GM23338 (cell line): ENCODE measurements at regions not wholly inside any gene's neighbourhood (a gene's known extent, or its start where the extent isn't known, plus 50 kb on each side); places are given as distances from the start of the nearest gene placed in this dataset.

ENCODE experiments used
- ATAC-seq: fragments of 200-7000 bp; cut with Tn5 transposase; 3 replicates; pipeline ENCODE4 v1.9.1; 2020
- DNase-seq: peaks from one replicate; pipeline ENCODE4 v3.0.0-alpha.2; 2015; ENCODE audit warnings: low spot score
- H2AFZ ChIP-seq: fragments of 200-600 bp; sonication (generic); 2 replicates; pipeline ENCODE4 v1.8.0; 2016; ENCODE audit warnings: antibody characterized with exemption, mild to moderate bottlenecking, moderate library complexity
- H3F3A ChIP-seq: fragments of 200-600 bp; sonication (generic); replicated peaks from 2 replicates; pipeline ENCODE4 v1.8.0; 2017; ENCODE audit warnings: antibody characterized with exemption, mixed run types, low read depth
- H3K27ac ChIP-seq: fragments of 200-600 bp; sonication (generic); 2 replicates; pipeline ENCODE4 v1.6.1; 2016; ENCODE audit warnings: low read depth
- H3K27me3 ChIP-seq: fragments of 200-600 bp; sonication (generic); 2 replicates; pipeline ENCODE4 v1.8.0; 2016; ENCODE audit warnings: mild to moderate bottlenecking, mixed run types, moderate library complexity; ENCODE audit not compliant: insufficient read depth
- H3K36me3 ChIP-seq: fragments of 200-600 bp; sonication (generic); 2 replicates; pipeline ENCODE4 v1.8.0; 2016; ENCODE audit warnings: mild to moderate bottlenecking; ENCODE audit not compliant: insufficient read depth
- H3K4me1 ChIP-seq: fragments of 200-600 bp; sonication (generic); 2 replicates; pipeline ENCODE4 v1.8.0; 2016; ENCODE audit warnings: mild to moderate bottlenecking, moderate library complexity; ENCODE audit not compliant: insufficient read depth
- H3K4me2 ChIP-seq: fragments of 200-600 bp; sonication (generic); 2 replicates; pipeline ENCODE4 v1.7.1; 2017; ENCODE audit warnings: mixed run types
- H3K4me3 ChIP-seq: fragments of 200-600 bp; sonication (generic); 2 replicates; pipeline ENCODE4 v1.6.1; 2016; ENCODE audit warnings: mixed run types
- H3K79me2 ChIP-seq: fragments of 200-600 bp; sonication (generic); replicated peaks from 2 replicates; pipeline ENCODE4 v1.8.0; 2017; ENCODE audit warnings: mild to moderate bottlenecking; ENCODE audit not compliant: insufficient read depth
- H3K9me2 ChIP-seq: fragments of 200-600 bp; sonication (generic); 2 replicates; pipeline ENCODE4 v1.8.0; 2017; ENCODE audit not compliant: insufficient read depth
- H4K20me1 ChIP-seq: fragments of 200-600 bp; sonication (generic); replicated peaks from 2 replicates; pipeline ENCODE4 v1.8.0; 2017; ENCODE audit warnings: mild to moderate bottlenecking; ENCODE audit not compliant: insufficient read depth
- H3K27ac Mint-ChIP-seq: 2 replicates; pipeline ENCODE4 v1.8.0; 2020; ENCODE audit warnings: inconsistent platforms, mild to moderate bottlenecking, moderate library complexity, mixed read lengths
- H3K27me3 Mint-ChIP-seq: 3 replicates; pipeline ENCODE4 v1.8.0; 2022; ENCODE audit warnings: low read depth, mild to moderate bottlenecking, moderate library complexity, mixed read lengths, inconsistent platforms; ENCODE audit not compliant: insufficient read depth, poor library complexity
- H3K36me3 Mint-ChIP-seq: 3 replicates; pipeline ENCODE4 v1.8.0; 2021; ENCODE audit warnings: low read depth, mild to moderate bottlenecking, inconsistent platforms, moderate library complexity, mixed read lengths
- H3K4me1 Mint-ChIP-seq: 3 replicates; pipeline ENCODE4 v1.8.0; 2020; ENCODE audit warnings: mild to moderate bottlenecking, inconsistent platforms, mixed read lengths
- H3K4me3 Mint-ChIP-seq: 3 replicates; pipeline ENCODE4 v1.8.0; 2021; ENCODE audit warnings: moderate library complexity, mild to moderate bottlenecking, inconsistent platforms, mixed read lengths
- H3K9me3 Mint-ChIP-seq: 3 replicates; pipeline ENCODE4 v1.8.0; 2020; ENCODE audit warnings: moderate library complexity, mild to moderate bottlenecking, inconsistent platforms, mixed read lengths
- ETS1 ChIP-seq: IDR thresholded peaks from 2 replicates; pipeline ENCODE4 v1.6.1; 2016; ENCODE audit warnings: antibody characterized with exemption
- EZH2 ChIP-seq: fragments of 200-600 bp; sonication (generic); IDR thresholded peaks from one replicate; pipeline ENCODE4 v1.8.0; 2017; ENCODE audit warnings: antibody characterized with exemption, mild to moderate bottlenecking, low read depth; ENCODE audit not compliant: unreplicated experiment
- EZH2phosphoT487 ChIP-seq: fragments of 200-600 bp; sonication (generic); IDR thresholded peaks from one replicate; pipeline ENCODE4 v1.8.1; 2018; ENCODE audit warnings: antibody characterized with exemption; ENCODE audit not compliant: unreplicated experiment
- JUNB ChIP-seq: IDR thresholded peaks from one replicate; pipeline ENCODE4 v1.6.1; 2016; ENCODE audit warnings: antibody characterized with exemption; ENCODE audit not compliant: unreplicated experiment
- NANOG ChIP-seq: IDR thresholded peaks from 2 replicates; pipeline ENCODE4 v1.6.1; 2016; ENCODE audit warnings: antibody characterized with exemption, borderline replicate concordance
- POLR2AphosphoS5 ChIP-seq: IDR thresholded peaks from 2 replicates; pipeline ENCODE4 v1.6.1; 2016; ENCODE audit warnings: antibody characterized with exemption, low read depth
- REST ChIP-seq: IDR thresholded peaks from one replicate; pipeline ENCODE4 v1.6.1; 2018; ENCODE audit warnings: antibody characterized with exemption; ENCODE audit not compliant: unreplicated experiment
- STAT1 ChIP-seq: IDR thresholded peaks from one replicate; pipeline ENCODE4 v1.6.1; 2016; ENCODE audit warnings: antibody characterized with exemption; ENCODE audit not compliant: unreplicated experiment
- ZNF114 ChIP-seq: fragments of 250-450 bp; sonication (Bioruptor Pico); IDR thresholded peaks from 2 replicates; pipeline ENCODE4 v1.5.0; 2020; ENCODE audit warnings: mild to moderate bottlenecking, moderate library complexity
- ZNF331 ChIP-seq: fragments of 250-450 bp; sonication (Bioruptor Pico); IDR thresholded peaks from 2 replicates; pipeline ENCODE4 v1.5.0; 2020; ENCODE audit warnings: low read depth, mild to moderate bottlenecking, moderate library complexity
- ZNF462 ChIP-seq: fragments of 250-450 bp; sonication (Bioruptor Pico); IDR thresholded peaks from 2 replicates; pipeline ENCODE4 v1.5.0; 2020; ENCODE audit warnings: mild to moderate bottlenecking, moderate library complexity

- H3K27ac ChIP-seq, result no peak overlapping the region
- DNase-seq, result no peak
- no peak overlapping the region for H3K4me3 ChIP-seq
- no peaks in the 10 kb centered on the region for H3K27me3 ChIP-seq
- H3K79me2 ChIP-seq, result no peaks in the 10 kb centered on the region
- peaks cover 1% of the 10 kb centered on the region for H3K27me3 Mint-ChIP-seq
- H3K9me3 Mint-ChIP-seq, result no peaks in the 10 kb centered on the region
- no peak for ATAC-seq
- no peaks in the 10 kb centered on the region; the same call in 1 of the 2 replicates for H3K36me3 ChIP-seq
- peaks cover 6% of the 10 kb centered on the region; the same call in 2 of the 3 replicates for H3K4me1 Mint-ChIP-seq
- no peaks in the 10 kb centered on the region for H4K20me1 ChIP-seq
- TF ChIP-seq ZNF114 (CRISPR knock-in tag) (no peak), ZNF331 (CRISPR knock-in tag) (no peak), NANOG (no peak), JUNB (no peak), EZH2 (no peak), STAT1 (no peak), POLR2AphosphoS5 (no peak), ZNF462 (no peak), EZH2phosphoT487 (no peak), REST (no peak), ETS1 (no peak)
- H3K4me1 ChIP-seq, result peaks cover 4% of the 10 kb centered on the region; the same call in 1 of the 2 replicates
- no peak overlapping the region for H3K4me2 ChIP-seq
- no peak overlapping the region; the same call in 1 of the 2 replicates for H3K27ac Mint-ChIP-seq
- no peaks in the 10 kb centered on the region for H3K36me3 Mint-ChIP-seq
- peaks cover 9% of the 10 kb centered on the region for H3K9me2 ChIP-seq
- H2AFZ ChIP-seq, result no peak overlapping the region
- H3F3A ChIP-seq, result no peaks in the 10 kb centered on the region
- no peak overlapping the region for H3K4me3 Mint-ChIP-seq
Observed at GRCh38 chr7:41880107-41880506, 177.2 kb upstream of the INHBA start.
